Hepatocyte (in vitro differentiated cells): ENCODE measurements at regions not wholly inside any gene's neighbourhood (a gene's known extent, or its start where the extent isn't known, plus 50 kb on each side); places are given as distances from the start of the nearest gene placed in this dataset.

Experiments
- DNase-seq: peaks from one replicate; pipeline ENCODE4 v3.0.0-alpha.2; 2016; ENCODE audit warnings: low spot score
- H2AFZ ChIP-seq: fragments of 200-600 bp; sonication (generic); 2 replicates; pipeline ENCODE4 v1.6.0; 2016; ENCODE audit warnings: antibody characterized with exemption, mild to moderate bottlenecking
- H3K27ac ChIP-seq: fragments of 200-600 bp; sonication (generic); 2 replicates; pipeline ENCODE4 v1.5.1; 2016; ENCODE audit warnings: mild to moderate bottlenecking
- H3K27me3 ChIP-seq: fragments of 200-600 bp; sonication (generic); 2 replicates; pipeline ENCODE4 v1.6.1; 2016
- H3K36me3 ChIP-seq: fragments of 200-600 bp; sonication (generic); replicated peaks from 2 replicates; pipeline ENCODE4 v1.5.1; 2016; ENCODE audit warnings: low read depth; ENCODE audit not compliant: insufficient read depth
- H3K4me1 ChIP-seq: fragments of 200-600 bp; sonication (generic); 2 replicates; pipeline ENCODE4 v1.5.1; 2016; ENCODE audit warnings: mild to moderate bottlenecking, moderate library complexity; ENCODE audit not compliant: insufficient read depth
- H3K4me2 ChIP-seq: fragments of 200-600 bp; sonication (generic); 2 replicates; pipeline ENCODE4 v1.6.0; 2016
- H3K4me3 ChIP-seq: fragments of 200-600 bp; sonication (generic); 2 replicates; pipeline ENCODE4 v1.5.1; 2016; ENCODE audit warnings: mild to moderate bottlenecking
- H3K79me2 ChIP-seq: fragments of 200-600 bp; sonication (generic); 2 replicates; pipeline ENCODE4 v1.6.0; 2017; ENCODE audit warnings: mild to moderate bottlenecking
- H3K9me2 ChIP-seq: fragments of 200-600 bp; sonication (generic); replicated peaks from 2 replicates; pipeline ENCODE4 v1.6.0; 2017; ENCODE audit warnings: mild to moderate bottlenecking; ENCODE audit not compliant: insufficient read depth
- H3K9me3 ChIP-seq: fragments of 200-600 bp; sonication (generic); 2 replicates; pipeline ENCODE4 v1.5.1; 2016; ENCODE audit warnings: low read depth, mild to moderate bottlenecking
- H4K20me1 ChIP-seq: fragments of 200-600 bp; sonication (generic); 2 replicates; pipeline ENCODE4 v1.6.0; 2016; ENCODE audit warnings: mild to moderate bottlenecking; ENCODE audit not compliant: insufficient read depth, poor library complexity, severe bottlenecking
- CTCF ChIP-seq: fragments of 200-600 bp; sonication (generic); IDR thresholded peaks from 2 replicates; pipeline ENCODE4 v1.5.1; 2016; ENCODE audit warnings: antibody characterized with exemption, mild to moderate bottlenecking; ENCODE audit not compliant: poor library complexity
- EZH2 ChIP-seq: fragments of 200-600 bp; sonication (generic); IDR thresholded peaks from 2 replicates; pipeline ENCODE4 v1.6.1; 2016; ENCODE audit warnings: antibody characterized with exemption, mild to moderate bottlenecking, borderline replicate concordance
- EZH2phosphoT487 ChIP-seq: fragments of 200-600 bp; sonication (generic); IDR thresholded peaks from one replicate; pipeline ENCODE4 v1.6.1; 2018; ENCODE audit warnings: antibody characterized with exemption, mild to moderate bottlenecking, low read depth, moderate library complexity; ENCODE audit not compliant: unreplicated experiment, severe bottlenecking
- WGBS: methylation state at CpG from one replicate; pipeline ENCODE4 v1.1.6; 2016; ENCODE audit warnings: low lambda C conversion rate; ENCODE audit errors: missing lambda C conversion rate; 5-methylcytosine and 5-hydroxymethylcytosine counted together

- Histone ChIP-seq H3K9me2 (no peaks in the 10 kb centered on the region), H2AFZ (no peak overlapping the region), H3K27me3 (no peaks in the 10 kb centered on the region), H3K27ac (no peak overlapping the region), H3K4me2 (no peak overlapping the region), H3K4me3 (no peak overlapping the region), H3K79me2 (no peaks in the 10 kb centered on the region), H3K9me3 (no peaks in the 10 kb centered on the region), H4K20me1 (no peaks in the 10 kb centered on the region), H3K36me3 (no peaks in the 10 kb centered on the region), H3K4me1 (no peaks in the 10 kb centered on the region)
- 89% methylated on average over 2 of the region's 2 CpGs for WGBS
- no peak for DNase-seq
- TF ChIP-seq EZH2phosphoT487 (no peak), CTCF (no peak), EZH2 (no peak)
Measured at GRCh38 chr5:152247850-152248385, 157.2 kb downstream of the NMUR2 start.

- Histone ChIP-seq H3K27me3 (no peaks in the 10 kb centered on the region), H3K79me2 (no peaks in the 10 kb centered on the region), H3K9me2 (no peaks in the 10 kb centered on the region), H3K4me3 (no peak overlapping the region), H3K27ac (no peak overlapping the region), H3K36me3 (no peaks in the 10 kb centered on the region), H4K20me1 (no peaks in the 10 kb centered on the region), H3K4me2 (no peak overlapping the region), H2AFZ (no peak overlapping the region), H3K4me1 (no peaks in the 10 kb centered on the region), H3K9me3 (no peaks in the 10 kb centered on the region)
- TF ChIP-seq EZH2phosphoT487, result no peak
- no peak for TF ChIP-seq EZH2
- no peak for TF ChIP-seq CTCF
- 34% methylated on average over 5 of the region's 5 CpGs for WGBS
- peak; percentile 66 for DNase-seq
Measured at GRCh38 chr5:152246401-152246800, 158.7 kb downstream of the NMUR2 start.

- Histone ChIP-seq H2AFZ (no peak overlapping the region), H3K9me3 (no peaks in the 10 kb centered on the region), H3K9me2 (no peaks in the 10 kb centered on the region), H3K4me1 (no peaks in the 10 kb centered on the region), H3K36me3 (no peaks in the 10 kb centered on the region), H3K79me2 (no peaks in the 10 kb centered on the region), H3K27ac (no peak overlapping the region), H3K4me3 (no peak overlapping the region), H3K4me2 (no peak overlapping the region), H4K20me1 (no peaks in the 10 kb centered on the region), H3K27me3 (no peaks in the 10 kb centered on the region)
- no peak for TF ChIP-seq EZH2
- no peak for TF ChIP-seq CTCF
- no peak for TF ChIP-seq EZH2phosphoT487
- no peak for DNase-seq
- WGBS, result 66% methylated on average over 2 of the region's 2 CpGs
Measured at GRCh38 chr5:152237531-152237930, 167.5 kb downstream of the NMUR2 start.

GRCh38 chr5:152226191-152226590 is 178.9 kb downstream of the NMUR2 start:
- no peak overlapping the region for H3K27ac ChIP-seq
- no peaks in the 10 kb centered on the region for H3K79me2 ChIP-seq
- H3K36me3 ChIP-seq, result no peaks in the 10 kb centered on the region
- H3K4me1 ChIP-seq, result no peaks in the 10 kb centered on the region
- no peak for DNase-seq
- H3K9me2 ChIP-seq, result no peaks in the 10 kb centered on the region
- no peaks in the 10 kb centered on the region for H3K9me3 ChIP-seq
- no peaks in the 10 kb centered on the region for H3K27me3 ChIP-seq
- H3K4me3 ChIP-seq, result no peak overlapping the region
- no peak overlapping the region for H2AFZ ChIP-seq
- WGBS, result 84% methylated on average over 7 of the region's 7 CpGs
- no peak for TF ChIP-seq CTCF
- no peak for TF ChIP-seq EZH2
- no peak for TF ChIP-seq EZH2phosphoT487
- no peak overlapping the region for H3K4me2 ChIP-seq
- H4K20me1 ChIP-seq, result no peaks in the 10 kb centered on the region
